GM12892 (cell line): ENCODE measurements at regions not wholly inside any gene's neighbourhood (a gene's known extent, or its start where the extent isn't known, plus 50 kb on each side); places are given as distances from the start of the nearest gene placed in this dataset.
"Not testable (repeated sequence)": the region's sequence is repeated elsewhere in the genome, so short reads cannot be mapped to it uniquely, and the experiment has no call there.

ENCODE experiments used
- DNase-seq: peaks from one replicate; pipeline ENCODE4 v3.0.0; 2011; ENCODE audit not compliant: insufficient read length
- FAIRE-seq: peaks from 2 replicates; lab custom pipeline; 2011; peaks lifted over from hg19 to GRCh38; lab: Jason Lieb, UNC
- POLR2A ChIP-seq: IDR thresholded peaks from 2 replicates; pipeline ENCODE4 v1.6.1; 2011; ENCODE audit warnings: low read depth, low read length, control low read depth
- POLR2AphosphoS5 ChIP-seq: IDR thresholded peaks from 2 replicates; pipeline ENCODE4 v1.6.1; 2011; ENCODE audit warnings: low read depth, low read length, control low read depth
- TAF1 ChIP-seq: IDR thresholded peaks from 2 replicates; pipeline ENCODE4 v1.6.1; 2011; ENCODE audit warnings: low read depth, mild to moderate bottlenecking, control low read depth, low read length, borderline replicate concordance

DNA sequence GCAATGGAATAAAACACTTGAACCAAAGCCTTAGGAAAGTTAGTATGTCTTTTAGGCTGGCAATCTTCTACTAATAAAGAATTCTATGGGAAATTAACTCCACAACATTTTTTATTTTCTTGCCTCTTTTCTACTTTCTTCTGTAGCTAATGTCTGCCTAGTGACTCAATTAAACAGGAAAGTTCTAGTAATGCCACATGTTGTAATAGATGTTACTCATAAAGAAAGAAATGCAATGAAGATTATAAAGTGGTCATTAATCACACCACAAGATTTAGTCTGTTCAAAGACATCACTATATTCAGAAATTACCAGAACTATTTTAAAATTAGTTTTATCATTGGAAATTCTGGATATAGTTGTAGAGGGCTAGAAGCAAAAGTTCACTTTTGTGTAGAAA lies 329.7 kb downstream of the SI start:
- DNase-seq, result no peak
- FAIRE-seq, result no peak
- TF ChIP-seq POLR2AphosphoS5, result no peak
- TF ChIP-seq POLR2A, result no peak
- no peak for TF ChIP-seq TAF1

- no peak for FAIRE-seq
- TF ChIP-seq TAF1, result no peak
- no peak for TF ChIP-seq POLR2AphosphoS5
- no peak for TF ChIP-seq POLR2A
- DNase-seq, result no peak
Observed at GRCh38 chr3:164741869-164742268, 336.4 kb downstream of the SI start.

DNA sequence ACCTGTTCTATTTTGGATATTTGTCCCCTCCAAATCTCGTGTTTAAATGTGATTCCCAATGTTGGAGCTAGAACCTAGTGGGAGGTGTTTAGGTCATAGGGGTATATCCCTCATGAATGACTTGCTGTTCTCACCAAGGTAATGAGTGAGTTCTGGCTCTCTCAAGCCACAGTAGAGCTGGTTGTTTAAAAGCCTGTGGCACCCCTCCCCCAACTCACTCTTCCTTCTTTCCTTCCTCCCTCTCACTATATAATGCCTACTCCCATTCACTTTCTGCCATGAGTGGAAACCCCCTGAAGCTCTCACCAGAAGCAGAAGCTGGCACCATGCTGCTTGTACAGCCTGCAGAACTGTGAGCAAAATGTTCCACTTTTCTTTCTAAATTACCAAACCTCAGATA lies 341.1 kb downstream of the SI start:
- TF ChIP-seq POLR2AphosphoS5, result no peak
- TF ChIP-seq POLR2A, result no peak
- no peak for TF ChIP-seq TAF1
- FAIRE-seq (no peak), DNase-seq (no peak)

GRCh38 chr3:164732166-164732565 lies 346.1 kb downstream of the SI start:
- no peak for TF ChIP-seq POLR2A
- TF ChIP-seq POLR2AphosphoS5, result no peak
- no peak for TF ChIP-seq TAF1
- no peak for DNase-seq
- no peak for FAIRE-seq

DNA sequence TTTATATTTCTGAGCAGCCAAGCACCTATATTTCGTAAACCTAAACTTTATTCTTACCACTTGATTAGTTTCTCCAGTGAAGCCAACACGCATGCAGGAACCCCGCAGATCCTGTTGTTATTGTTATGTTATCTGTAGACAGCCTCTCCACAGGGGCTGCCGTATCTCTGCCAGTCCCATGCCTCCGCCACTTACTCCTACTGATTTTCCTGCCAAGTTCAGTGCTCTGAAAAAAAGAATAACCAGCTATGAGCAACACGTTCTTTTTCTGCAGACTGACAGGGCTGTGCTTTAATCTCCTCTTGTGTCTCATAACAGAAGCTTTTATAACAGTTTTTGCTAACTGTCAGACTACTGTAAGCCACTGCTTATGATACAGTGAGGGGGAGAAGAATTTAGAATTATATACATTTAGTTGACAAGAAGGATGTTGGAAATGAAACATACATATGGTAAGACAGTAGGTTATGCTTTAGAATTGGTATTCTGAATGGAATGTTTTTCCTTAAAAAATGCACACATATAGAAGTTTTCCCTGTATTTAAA lies 347.4 kb downstream of the SI start:
- FAIRE-seq, result no peak
- no peak for DNase-seq
- TF ChIP-seq TAF1 (no peak), POLR2A (no peak), POLR2AphosphoS5 (no peak)

- DNase-seq (no peak), FAIRE-seq (no peak)
- TF ChIP-seq POLR2AphosphoS5 (no peak), TAF1 (no peak), POLR2A (no peak)
Observed at GRCh38 chr3:164723396-164723795, 354.9 kb downstream of the SI start.

GRCh38 chr3:164702808-164703207 lies 375.5 kb downstream of the SI start:
- FAIRE-seq, DNase-seq: not testable (repeated sequence)

DNA sequence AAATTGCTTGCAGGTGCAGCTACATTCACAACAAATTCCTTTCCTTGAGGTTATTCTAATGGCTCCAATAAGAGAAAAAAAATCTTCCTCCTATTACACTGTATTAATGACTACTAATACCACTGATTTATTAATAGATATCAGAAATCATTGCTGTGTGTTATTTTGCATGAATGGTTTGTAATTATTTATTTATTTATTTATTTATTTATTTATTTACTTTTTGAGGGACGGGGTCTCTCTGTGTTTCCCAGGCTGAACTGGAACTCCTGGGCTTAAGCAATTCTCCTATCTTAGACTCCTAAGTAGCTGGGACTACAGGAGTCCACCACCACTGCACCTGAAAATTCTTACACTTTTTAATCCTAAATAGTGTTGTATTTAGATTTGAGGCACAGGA lies 390.4 kb downstream of the SI start:
- TF ChIP-seq POLR2AphosphoS5 (no peak), TAF1 (no peak), POLR2A (no peak)
- no peak for FAIRE-seq

DNA sequence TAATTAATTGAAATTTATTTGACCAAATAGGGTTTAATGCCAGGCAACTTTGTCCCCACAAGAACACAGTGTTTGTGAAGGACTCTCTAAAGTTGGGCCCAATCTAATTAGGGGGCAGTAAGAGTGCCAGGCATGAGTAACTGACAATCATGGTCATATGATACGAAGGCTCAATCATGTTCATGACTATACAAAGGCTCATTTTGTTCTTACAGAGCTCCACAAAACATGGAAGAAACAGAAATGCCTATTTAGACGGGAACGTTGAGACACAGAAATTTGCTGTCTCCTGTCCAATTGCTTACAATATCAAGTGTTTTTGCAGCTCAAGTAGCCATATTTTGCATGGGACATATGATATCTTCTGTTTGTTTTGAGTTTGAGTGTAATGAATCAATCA lies 391.1 kb downstream of the SI start:
- TF ChIP-seq POLR2A (no peak), TAF1 (no peak), POLR2AphosphoS5 (no peak)
- DNase-seq (no peak), FAIRE-seq (no peak)

More for the DNA sequence above, 390.4 kb downstream of the SI start:
- no peak for DNase-seq

GRCh38 chr3:164683489-164683888 lies 394.8 kb downstream of the SI start:
- DNase-seq (no peak), FAIRE-seq (no peak)
- TF ChIP-seq TAF1, result no peak
- no peak for TF ChIP-seq POLR2A
- no peak for TF ChIP-seq POLR2AphosphoS5

- DNase-seq (no peak), FAIRE-seq (no peak)
- TF ChIP-seq POLR2AphosphoS5 (no peak), POLR2A (no peak), TAF1 (no peak)
Observed at GRCh38 chr3:164679245-164679644, 399.1 kb downstream of the SI start.

DNA sequence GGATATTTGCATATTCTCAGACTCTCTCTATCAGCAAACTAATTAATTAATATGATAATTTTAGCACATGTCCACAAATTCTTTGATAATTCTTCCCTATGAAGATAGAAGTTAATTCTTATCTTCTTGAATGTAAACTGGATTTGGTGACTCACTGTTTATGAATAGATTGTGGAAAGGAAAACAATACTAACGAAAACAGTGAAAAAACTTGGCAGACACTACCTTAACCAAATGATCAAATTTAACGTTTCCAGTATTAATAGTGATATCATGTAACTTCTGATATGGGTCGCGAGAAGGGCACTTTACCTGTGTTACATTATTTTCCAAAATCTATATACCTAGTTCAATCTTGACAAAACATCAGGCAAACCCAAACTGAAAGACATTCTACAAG lies 401.0 kb downstream of the SI start:
- DNase-seq (no peak), FAIRE-seq (no peak)
- no peak for TF ChIP-seq TAF1
- TF ChIP-seq POLR2A, result no peak
- no peak for TF ChIP-seq POLR2AphosphoS5

DNA sequence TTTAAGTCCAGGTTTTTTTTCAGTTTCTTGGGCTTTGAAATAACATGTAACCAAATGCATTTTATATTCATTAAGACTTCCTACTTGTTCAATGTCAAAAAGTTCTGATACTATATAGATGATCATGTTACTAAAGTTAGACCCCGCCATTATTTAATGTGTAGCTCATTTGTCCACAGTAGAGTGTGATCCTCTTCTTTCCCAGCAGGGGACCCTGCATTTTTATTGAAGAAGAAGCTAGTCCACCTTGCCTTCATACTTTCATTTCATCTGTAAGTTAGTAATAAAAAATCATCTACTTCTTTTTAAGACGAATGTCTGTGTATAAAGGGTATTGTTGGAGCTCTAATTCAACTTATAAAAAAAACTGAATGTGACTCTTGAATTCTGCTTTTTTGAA lies 404.6 kb downstream of the SI start:
- TF ChIP-seq POLR2AphosphoS5 (no peak), POLR2A (no peak), TAF1 (no peak)

More for the DNA sequence above, 404.6 kb downstream of the SI start:
- DNase-seq, result no peak
- FAIRE-seq, result no peak
